Astrocyte of the spinal cord (primary cell): ENCODE measurements at regions not wholly inside any gene's neighbourhood (a gene's known extent, or its start where the extent isn't known, plus 50 kb on each side); places are given as distances from the start of the nearest gene placed in this dataset.

Source experiments
- DNase-seq: peaks from one replicate; pipeline ENCODE4 v3.0.0; 2011; ENCODE audit warnings: low read depth, low spot score
- H3K4me3 ChIP-seq: 2 replicates; pipeline ENCODE4 v1.5.1; 2011; ENCODE audit warnings: low read depth, mild to moderate bottlenecking, low read length, moderate library complexity
- CTCF ChIP-seq: IDR thresholded peaks from 2 replicates; pipeline ENCODE4 v1.5.1; 2012; ENCODE audit warnings: low read depth, mild to moderate bottlenecking, low read length, inconsistent platforms
- in situ Hi-C: cut with HindIII; loops from 2 replicates; pipeline ENCODE4 v1.10.0; 2017; ENCODE audit warnings: low sequenced_read_pairs

- DNase-seq = no peak
- no peak overlapping the region for H3K4me3 ChIP-seq
- in situ Hi-C loops = no loop called here
- TF ChIP-seq CTCF = no peak
Observed at GRCh38 chr3:5445676-5446201, 258.2 kb downstream of the EDEM1 start.

GRCh38 chr3:5448246-5448645 is 260.7 kb downstream of the EDEM1 start:
- in situ Hi-C loops = no loop called here
- DNase-seq = no peak
- no peak for TF ChIP-seq CTCF
- H3K4me3 ChIP-seq = no peak overlapping the region

- in situ Hi-C loops = no loop called here
- no peak for DNase-seq
- H3K4me3 ChIP-seq = no peak overlapping the region
- TF ChIP-seq CTCF = no peak
Observed at GRCh38 chr3:5448816-5449215, 261.3 kb downstream of the EDEM1 start.

GRCh38 chr3:5456199-5456598 is 268.7 kb downstream of the EDEM1 start:
- TF ChIP-seq CTCF = no peak
- in situ Hi-C loops = no loop called here
- no peak overlapping the region for H3K4me3 ChIP-seq
- DNase-seq = no peak

GRCh38 chr3:5458526-5458925 is 271.0 kb downstream of the EDEM1 start:
- in situ Hi-C loops = no loop called here
- peak; percentile 9 for DNase-seq
- no peak for TF ChIP-seq CTCF
- no peak overlapping the region for H3K4me3 ChIP-seq

GRCh38 chr3:5462086-5462485 is 274.6 kb downstream of the EDEM1 start:
- no peak for TF ChIP-seq CTCF
- in situ Hi-C loops = no loop called here
- no peak overlapping the region for H3K4me3 ChIP-seq
- DNase-seq = no peak

- no peak overlapping the region for H3K4me3 ChIP-seq
- TF ChIP-seq CTCF = no peak
- in situ Hi-C loops = no loop called here
- DNase-seq = no peak
Observed at GRCh38 chr3:5463991-5464390, 276.5 kb downstream of the EDEM1 start.
